MV-4-11 (cell line): ENCODE measurements at regions not wholly inside any gene's neighbourhood (a gene's known extent, or its start where the extent isn't known, plus 50 kb on each side); places are given as distances from the start of the nearest gene placed in this dataset.

Source experiments
- DNase-seq: peaks from one replicate; lab custom pipeline; 2025; lab: John Stamatoyannopoulos, UW

- no peak for DNase-seq
Measured at GRCh38 chr11:26093206-26093605, 238.7 kb upstream of the ANO3 start.

DNA sequence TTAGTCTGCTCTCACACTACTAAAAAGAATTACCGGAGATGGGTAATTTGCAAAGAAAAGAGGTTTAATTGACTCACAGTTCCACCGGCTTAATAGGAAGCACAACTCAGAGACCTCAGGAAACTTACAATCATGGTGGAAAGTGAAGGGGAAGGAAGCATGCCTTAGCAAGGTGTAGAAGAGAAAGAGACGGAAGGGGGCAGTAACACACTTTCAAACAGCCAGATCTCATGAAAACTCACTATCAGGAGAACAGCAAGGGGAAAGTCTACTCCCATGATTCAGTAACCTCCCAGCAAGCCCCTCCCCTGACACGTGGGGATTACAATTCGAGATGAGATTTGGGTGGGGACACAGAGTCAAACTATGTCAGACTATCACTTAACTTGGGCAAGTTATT lies 236.6 kb upstream of the ANO3 start:
- no peak for DNase-seq

GRCh38 chr11:26096451-26096850 lies 235.5 kb upstream of the ANO3 start:
- no peak for DNase-seq

DNA sequence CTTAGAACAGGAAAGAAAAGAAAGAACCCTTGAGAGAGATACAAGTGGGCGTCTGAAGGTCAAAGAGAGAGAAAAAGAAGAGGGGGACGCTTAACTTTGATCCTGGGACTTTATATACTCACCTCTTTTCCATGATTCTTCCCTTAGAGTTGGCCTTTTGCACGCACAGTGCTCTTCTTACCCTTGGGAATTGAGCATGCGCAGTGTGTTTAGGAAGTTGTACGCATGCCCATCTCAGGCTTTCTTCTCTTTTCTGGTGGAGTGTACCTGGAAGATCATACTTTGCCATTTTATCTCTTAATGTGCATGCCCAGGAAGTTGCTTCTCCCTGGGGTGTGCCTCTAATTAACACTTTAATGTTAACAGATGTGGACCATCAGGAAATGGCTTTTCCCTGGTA lies 229.6 kb upstream of the ANO3 start:
- no peak for DNase-seq

GRCh38 chr11:26105762-26106423 lies 226.0 kb upstream of the ANO3 start:
- DNase-seq, result no peak

DNA sequence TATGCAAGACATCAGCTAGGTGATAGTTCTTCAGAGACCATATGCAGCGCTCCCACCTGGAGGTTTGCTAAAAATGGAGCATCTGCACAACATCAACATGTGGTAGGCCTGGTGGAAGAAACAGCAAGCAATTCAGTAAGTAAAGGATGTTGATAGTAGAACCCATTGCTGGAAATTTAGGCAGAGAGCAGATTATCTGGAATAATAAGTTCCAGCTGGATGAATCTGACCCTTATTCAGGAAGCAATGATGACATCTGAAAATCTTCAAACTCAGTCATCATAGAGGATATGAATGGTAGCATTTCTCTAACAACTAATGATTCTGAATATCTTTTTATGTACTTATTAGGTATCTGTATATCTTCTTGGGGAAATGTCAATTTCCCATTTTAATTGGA lies 225.2 kb upstream of the ANO3 start:
- no peak for DNase-seq

GRCh38 chr11:26109658-26110368 lies 222.1 kb upstream of the ANO3 start:
- no peak for DNase-seq

DNA sequence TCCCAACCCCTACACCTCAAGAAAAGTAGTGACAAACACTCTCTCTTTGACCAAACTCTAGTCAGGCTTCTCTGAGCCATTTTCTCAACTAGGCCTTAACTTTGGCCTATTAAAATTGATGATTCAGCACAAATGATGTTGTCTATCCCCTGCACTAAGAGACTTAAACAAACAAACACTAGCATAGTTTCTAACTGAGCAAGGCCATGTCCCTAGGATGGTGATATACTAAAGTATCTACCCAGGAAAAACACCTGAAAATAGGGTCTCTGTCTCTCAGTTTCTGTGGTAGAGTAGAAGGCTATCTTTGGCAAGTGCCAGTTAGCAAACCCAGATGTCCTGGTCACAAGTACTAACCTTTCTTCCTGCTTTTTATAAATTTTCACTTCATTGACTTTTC lies 219.7 kb upstream of the ANO3 start:
- no peak for DNase-seq

DNA sequence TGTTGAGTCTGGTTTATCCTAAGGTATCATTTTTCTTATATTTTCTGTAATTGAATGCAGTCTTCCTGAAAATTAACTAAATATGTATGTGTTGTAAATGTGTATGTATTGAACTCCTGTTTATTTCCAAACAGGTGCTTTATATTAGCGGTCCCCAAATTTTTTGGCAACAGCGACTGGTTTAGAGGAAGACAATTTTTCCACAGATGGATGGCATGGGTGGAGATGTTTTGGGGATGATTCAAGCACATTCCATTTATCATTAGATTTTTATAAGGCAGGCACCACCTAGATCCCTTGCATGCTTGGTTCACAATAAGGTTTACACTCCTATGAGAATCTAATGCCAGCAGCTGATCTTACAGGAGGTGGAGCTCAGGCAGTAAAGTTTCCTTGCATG lies 210.5 kb upstream of the ANO3 start:
- DNase-seq, result no peak

DNA sequence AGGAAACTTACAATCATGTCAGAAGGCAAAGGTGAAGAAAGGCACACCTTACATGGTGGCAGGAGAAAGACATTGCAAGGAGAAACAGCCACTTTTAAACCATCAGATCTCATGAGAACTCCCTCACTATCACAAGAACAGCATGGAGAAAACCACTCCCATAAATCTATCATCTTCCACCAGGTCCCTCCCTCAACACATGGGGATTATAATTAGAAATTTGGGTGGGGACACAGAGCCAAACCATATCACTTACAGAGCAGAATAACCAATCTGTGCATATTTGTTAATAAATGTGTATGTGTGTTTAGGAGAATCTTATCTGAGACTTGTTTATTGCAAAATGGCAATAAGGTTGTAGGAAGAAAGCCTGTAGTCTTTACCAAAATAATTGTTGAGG lies 205.2 kb upstream of the ANO3 start:
- DNase-seq, result no peak

- DNase-seq, result no peak
Measured at GRCh38 chr11:26127336-26127735, 204.6 kb upstream of the ANO3 start.

- DNase-seq, result no peak
Measured at GRCh38 chr11:26131406-26131805, 200.5 kb upstream of the ANO3 start.

DNA sequence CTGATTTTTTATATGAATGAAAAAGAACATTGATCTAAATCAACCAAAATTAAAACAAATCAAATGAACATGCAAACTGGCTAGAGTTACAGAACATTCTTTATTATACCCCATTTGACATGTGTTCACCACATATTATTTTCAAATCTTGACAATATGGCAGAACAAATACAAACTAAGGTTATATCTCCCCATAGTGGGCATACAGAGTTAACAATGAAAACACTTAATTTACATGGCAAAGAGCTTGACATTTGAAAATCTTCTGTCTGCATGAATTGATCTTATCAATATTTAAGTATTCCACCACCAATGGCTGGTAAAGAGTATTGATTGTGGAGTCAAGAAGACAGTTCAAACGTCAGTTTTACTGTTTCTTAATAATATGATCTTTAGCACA lies 197.9 kb upstream of the ANO3 start:
- no peak for DNase-seq

DNA sequence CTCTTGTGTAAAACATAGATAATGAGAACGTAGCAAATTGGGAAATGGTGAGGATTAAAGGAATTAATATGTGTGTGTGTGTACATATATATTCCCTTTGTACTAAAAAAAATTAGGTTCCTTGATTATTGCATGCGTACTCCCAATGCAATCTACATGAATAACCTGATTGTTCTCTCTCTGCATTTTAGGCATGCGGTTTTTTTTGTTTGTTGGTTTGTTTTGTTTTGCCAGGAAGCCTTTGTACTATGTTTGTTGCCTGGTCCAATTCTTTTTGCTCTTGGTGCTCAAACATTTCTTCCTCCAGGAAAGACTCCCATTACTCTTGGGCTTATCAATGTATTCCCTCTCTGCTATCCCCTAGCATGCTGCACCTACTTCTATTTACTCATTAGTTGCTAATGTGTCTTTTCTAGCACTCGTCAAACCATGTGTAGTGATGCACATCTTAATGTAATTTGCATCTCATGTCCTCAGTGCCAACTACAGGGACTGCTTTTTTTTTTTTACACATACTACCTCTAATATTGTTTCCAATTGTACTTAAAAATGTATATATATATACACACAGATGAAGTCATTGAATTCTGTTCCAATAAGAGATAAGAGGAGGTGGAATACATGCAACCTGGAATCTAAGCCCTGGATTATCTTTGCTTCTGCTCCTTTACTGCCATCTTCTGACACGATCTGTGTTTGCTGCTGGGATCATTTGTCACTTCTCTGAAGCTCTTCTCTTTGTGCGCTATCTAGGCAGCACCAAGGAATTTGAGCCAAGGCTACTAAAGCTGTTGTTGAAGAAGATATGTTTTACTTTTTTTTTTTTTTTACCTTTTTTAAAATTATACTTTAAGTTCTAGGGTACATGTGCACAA lies 197.2 kb upstream of the ANO3 start:
- DNase-seq, result no peak

- no peak for DNase-seq
Measured at GRCh38 chr11:26137651-26138050, 194.3 kb upstream of the ANO3 start.

DNA sequence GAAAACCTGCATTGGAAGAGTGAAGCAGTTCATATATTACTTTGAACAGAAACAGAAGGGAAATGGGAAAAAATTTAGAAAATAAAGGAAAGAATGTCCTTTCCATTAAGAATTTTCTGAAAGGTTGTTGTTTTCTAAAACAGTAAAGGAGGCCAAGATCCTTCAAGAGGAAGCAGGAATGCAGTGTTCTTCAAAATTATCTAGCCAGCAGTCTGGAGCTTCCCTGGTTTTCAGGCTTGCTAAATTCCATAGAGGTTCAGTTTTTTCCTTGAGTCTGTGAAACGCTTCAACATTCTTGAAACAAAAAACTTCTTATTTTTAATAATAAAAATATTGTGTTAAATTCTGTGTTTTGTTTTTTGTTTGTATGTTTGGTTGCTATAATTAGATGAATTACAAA lies 189.0 kb upstream of the ANO3 start:
- DNase-seq, result no peak

DNA sequence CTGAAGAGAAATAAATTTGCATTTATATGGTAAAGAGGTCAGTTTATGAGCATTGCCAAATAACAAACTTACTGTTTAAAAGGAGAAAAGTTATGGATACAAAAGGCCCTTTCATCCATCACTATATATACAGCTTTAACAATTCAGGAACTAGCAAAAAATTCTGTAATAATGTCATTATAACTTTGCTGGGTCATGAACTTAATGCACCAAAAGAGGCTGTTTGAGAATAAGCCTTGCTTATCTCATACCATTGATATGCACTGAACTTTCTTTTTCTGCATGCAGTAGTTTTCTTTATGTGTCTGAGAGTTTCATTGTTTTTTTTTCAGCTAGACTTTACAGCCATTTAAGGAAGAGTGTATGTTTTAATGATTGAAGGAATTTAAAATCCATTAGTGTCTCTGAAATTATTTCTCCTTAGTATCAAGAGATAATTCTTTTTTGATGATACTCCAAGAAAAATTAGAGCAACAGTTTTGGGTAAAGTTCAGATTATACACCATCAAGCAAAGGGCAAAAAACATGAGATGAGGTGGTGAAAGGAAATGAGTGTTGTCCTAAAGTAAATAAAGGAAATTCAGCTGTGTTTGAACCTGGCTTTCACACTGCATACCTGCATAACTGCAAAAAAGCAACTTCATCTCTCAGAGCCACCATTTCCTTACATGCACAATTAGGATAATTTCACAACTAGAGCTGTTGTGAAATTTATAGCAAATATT lies 188.2 kb upstream of the ANO3 start:
- no peak for DNase-seq

GRCh38 chr11:26144291-26144690 lies 187.6 kb upstream of the ANO3 start:
- no peak for DNase-seq

DNA sequence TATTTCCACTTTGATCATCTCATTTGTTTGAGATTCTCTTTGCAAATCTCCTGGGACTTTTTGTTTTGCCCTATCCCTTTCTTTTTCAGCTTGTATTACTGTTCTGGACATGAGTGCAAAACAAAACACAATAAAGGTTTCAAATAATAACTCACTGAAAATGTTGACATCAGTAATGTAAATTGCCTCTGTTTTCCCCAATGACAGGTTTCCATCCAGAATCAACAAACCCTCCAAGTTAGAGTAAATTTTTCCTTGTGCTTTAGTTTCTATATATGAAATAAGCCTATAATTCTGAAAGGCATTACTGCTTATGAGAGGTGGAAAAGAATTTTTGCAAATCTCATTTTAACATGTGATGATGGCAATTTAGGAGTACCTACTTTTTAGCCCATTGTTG lies 187.0 kb upstream of the ANO3 start:
- no peak for DNase-seq

GRCh38 chr11:26149585-26149984 lies 182.3 kb upstream of the ANO3 start:
- DNase-seq, result no peak

DNA sequence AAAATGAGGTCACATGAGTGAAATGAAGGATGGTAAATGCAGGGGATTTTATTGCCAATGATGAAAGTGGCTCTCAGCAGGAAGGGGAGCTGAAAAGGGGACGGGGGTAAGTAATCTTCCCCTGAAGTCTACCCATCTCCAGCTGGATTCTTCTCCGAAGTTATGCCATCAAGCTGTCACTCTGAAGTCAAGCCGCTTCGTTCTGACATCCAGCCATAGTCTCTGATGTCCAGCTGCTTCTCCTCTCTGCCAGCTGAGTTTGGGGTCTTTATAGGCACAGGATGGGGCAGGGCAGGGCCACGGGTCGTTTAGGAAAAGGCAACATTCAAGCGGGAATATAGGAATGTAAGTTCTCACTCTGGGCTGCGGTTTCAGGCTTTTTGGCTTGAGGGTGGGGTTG lies 181.9 kb upstream of the ANO3 start:
- DNase-seq, result no peak

DNA sequence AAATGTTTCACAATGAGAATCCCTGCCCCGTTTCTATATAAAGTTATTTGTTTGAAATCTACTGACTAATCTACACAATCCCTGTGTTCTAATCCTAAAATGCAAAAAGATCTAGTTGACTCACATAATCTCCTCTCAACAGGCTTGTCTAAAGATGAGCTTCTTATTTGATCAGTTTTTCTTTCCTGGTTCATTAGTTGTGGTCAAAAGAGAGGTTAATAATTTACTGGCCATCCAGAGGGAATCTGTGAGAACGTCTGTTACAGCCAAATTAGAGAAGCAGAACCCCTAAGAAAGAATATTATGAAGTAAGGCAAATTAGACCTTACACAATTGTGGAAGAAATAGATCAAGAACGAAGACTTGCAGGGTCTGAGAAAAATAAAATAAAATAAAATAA lies 173.7 kb upstream of the ANO3 start:
- DNase-seq, result no peak
